Right ventricle myocardium inferior (tissue), 1 donor: ENCODE measurements at regions not wholly inside any gene's neighbourhood (a gene's known extent, or its start where the extent isn't known, plus 50 kb on each side); places are given as distances from the start of the nearest gene placed in this dataset.
"Not testable (repeated sequence)": the region's sequence is repeated elsewhere in the genome, so short reads cannot be mapped to it uniquely, and the experiment has no call there.

Experiments
- ATAC-seq: fragments of 200-7000 bp; cut with Tn5 transposase; one replicate; pipeline ENCODE4 v1.9.1; 2020; ENCODE audit warnings: mild to moderate bottlenecking, moderate library complexity
- DNase-seq: peaks from one replicate; pipeline ENCODE4 v3.0.0; 2021; ENCODE audit errors: missing footprints
- intact Hi-C: fragments of 100-400 bp; cut with DNase I; formaldehyde crosslinking; loops from one replicate; pipeline ENCODE4 v1.11.0; 2022
- donor health status: DM: no; HTN: yes; CAD: no; lungs with severe emphysema.

GRCh38 chr21:14673649-14674048, 127.5 kb upstream of the SAMSN1 start:
- intact Hi-C loops, result no loop called here
- DNase-seq (no peak), ATAC-seq (no peak)

GRCh38 chr21:14672466-14672865, 126.4 kb upstream of the SAMSN1 start:
- intact Hi-C loops, result no loop called here
- ATAC-seq, result no peak
- no peak for DNase-seq

GRCh38 chr21:14670409-14670808, 124.3 kb upstream of the SAMSN1 start:
- ATAC-seq (no peak), DNase-seq (no peak)
- intact Hi-C loops, result no loop called here

DNA sequence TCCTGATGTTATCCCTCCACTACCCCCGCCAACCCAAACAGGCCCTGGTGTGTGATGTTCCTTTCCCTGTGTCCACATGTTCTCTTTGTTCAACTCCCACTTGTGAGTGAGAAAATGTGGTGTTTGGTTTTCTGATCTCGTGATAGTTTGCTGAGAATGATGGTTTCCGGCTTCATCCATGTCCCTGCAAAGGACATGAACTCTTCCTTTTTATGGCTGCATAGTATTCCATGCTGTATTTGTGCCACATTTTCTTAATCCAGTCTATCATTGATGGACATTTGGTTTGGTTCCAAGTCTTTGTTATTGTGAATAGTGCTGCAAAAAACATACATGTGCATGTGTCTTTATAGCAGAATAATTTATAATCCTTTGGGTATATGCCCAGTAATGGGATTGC, 123.0 kb upstream of the SAMSN1 start:
- ATAC-seq, intact Hi-C loops, DNase-seq: not testable (repeated sequence)

- DNase-seq (no peak), ATAC-seq (no peak)
- intact Hi-C loops, result no loop called here
Measured at GRCh38 chr21:14657241-14658008, 111.3 kb upstream of the SAMSN1 start.

DNA sequence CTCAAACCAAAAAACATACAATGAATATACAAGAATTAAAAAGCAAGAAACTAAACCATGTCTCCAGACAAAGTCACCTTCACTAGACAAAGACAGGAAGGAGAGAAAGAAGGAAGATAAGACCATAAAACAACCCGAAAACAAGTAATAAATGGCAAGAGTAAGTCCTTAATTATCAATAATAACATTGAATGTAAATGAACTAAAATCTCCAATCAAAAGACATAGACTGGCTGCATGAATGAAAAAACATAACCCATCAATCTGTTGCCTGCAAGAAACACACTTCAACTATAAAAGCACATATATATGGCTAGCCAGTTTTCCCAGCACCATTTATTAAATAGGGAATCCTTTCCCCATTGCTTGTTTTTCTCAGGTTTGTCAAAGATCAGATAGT, 100.8 kb upstream of the SAMSN1 start:
- no peak for DNase-seq
- intact Hi-C loops, result no loop called here
- ATAC-seq, result no peak

- no peak for DNase-seq
- ATAC-seq, result no peak
- intact Hi-C loops, result no loop called here
Measured at GRCh38 chr21:14645702-14646101, 99.6 kb upstream of the SAMSN1 start.

GRCh38 chr21:14632359-14632758, 86.2 kb upstream of the SAMSN1 start:
- ATAC-seq, result no peak
- DNase-seq, result no peak
- intact Hi-C loops, result no loop called here

DNA sequence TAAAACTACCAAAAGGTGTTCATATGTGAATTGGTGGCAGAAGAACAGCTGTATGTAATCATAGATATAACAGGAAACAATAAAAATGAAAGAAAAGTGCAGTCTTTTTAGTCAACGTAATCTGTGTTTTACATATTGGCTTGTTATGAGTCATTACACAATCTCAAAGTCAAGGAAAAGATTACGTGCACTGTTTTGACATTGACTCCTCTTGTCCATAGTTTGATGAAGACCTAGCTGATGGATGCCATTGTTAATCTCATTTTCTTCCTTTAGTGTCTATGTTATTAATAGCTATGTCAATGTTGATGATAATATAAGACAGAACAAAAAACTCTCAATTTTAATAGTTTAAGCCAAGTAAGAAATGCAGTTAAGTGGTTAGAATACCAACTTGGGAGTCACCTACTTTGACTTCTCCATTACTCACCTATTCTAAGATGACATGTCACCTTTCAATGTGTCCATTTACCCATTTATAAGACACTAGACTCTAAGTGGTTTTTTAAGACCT, 84.5 kb upstream of the SAMSN1 start:
- intact Hi-C loops, result no loop called here
- no peak for ATAC-seq
- no peak for DNase-seq

- DNase-seq (no peak), ATAC-seq (no peak)
- intact Hi-C loops, result no loop called here
Measured at GRCh38 chr21:14629461-14629860, 83.3 kb upstream of the SAMSN1 start.

GRCh38 chr21:14623079-14623478, 77.0 kb upstream of the SAMSN1 start:
- DNase-seq, intact Hi-C loops, ATAC-seq: not testable (repeated sequence)

GRCh38 chr21:14620152-14620551, 74.0 kb upstream of the SAMSN1 start:
- no peak for ATAC-seq
- intact Hi-C loops, result no loop called here
- DNase-seq, result no peak

GRCh38 chr21:14617871-14618270, 71.8 kb upstream of the SAMSN1 start:
- ATAC-seq, result no peak
- intact Hi-C loops, result no loop called here
- no peak for DNase-seq

GRCh38 chr21:14617040-14617393, 70.9 kb upstream of the SAMSN1 start:
- intact Hi-C loops, result no loop called here
- ATAC-seq, result no peak

GRCh38 chr21:14616380-14617039, 70.4 kb upstream of the SAMSN1 start:
- no peak for DNase-seq
- intact Hi-C loops, result no loop called here
- ATAC-seq, result no peak

More at GRCh38 chr21:14617040-14617393, 70.9 kb upstream of the SAMSN1 start:
- DNase-seq, result no peak

- no peak for DNase-seq
Measured at GRCh38 chr21:14615359-14615974, 69.4 kb upstream of the SAMSN1 start.

GRCh38 chr21:14614287-14614686, 68.2 kb upstream of the SAMSN1 start:
- ATAC-seq (no peak), DNase-seq (no peak)
- intact Hi-C loops, result no loop called here

More at GRCh38 chr21:14615359-14615974, 69.4 kb upstream of the SAMSN1 start:
- intact Hi-C loops, result no loop called here
- ATAC-seq, result no peak

DNA sequence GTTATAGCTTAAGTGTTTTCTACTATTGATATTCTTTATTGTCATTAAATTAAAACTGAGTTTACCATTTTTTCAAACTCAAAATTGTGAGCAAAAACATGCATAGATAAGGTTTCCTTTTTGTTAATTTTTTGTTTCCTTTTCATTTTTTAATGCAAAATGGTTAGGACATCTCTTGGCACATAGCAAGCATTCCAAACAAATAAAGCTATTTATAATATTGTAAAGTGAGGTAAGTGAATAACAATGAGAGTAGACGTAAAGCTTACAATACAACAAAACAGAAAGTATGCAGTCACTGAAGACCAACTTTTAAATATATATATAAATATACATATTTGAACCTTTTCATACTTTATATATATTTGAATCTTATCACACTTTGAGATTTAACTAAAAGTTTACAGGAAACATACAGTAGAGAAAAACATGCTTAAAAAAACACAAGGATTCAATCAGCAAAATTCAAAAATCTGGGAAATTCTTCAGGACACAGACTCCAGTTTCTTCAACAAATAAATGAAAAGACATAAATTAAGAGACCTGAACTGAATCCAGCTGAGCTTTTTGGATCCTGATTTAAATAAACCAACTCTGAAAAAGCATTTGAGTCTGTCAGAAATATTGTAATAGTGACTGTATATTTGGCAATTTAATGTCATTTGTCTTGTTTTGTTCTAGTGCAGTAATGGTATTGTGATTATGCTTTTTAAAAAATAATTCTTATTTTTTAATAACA, 67.5 kb upstream of the SAMSN1 start:
- intact Hi-C loops, result no loop called here
- DNase-seq (no peak), ATAC-seq (no peak)

- DNase-seq, intact Hi-C loops, ATAC-seq: not testable (repeated sequence)
Measured at GRCh38 chr21:14610119-14610518, 64.0 kb upstream of the SAMSN1 start.
